ENCODE measurements at regions not wholly inside any gene's neighbourhood (a gene's known extent, or its start where the extent isn't known, plus 50 kb on each side); places are given as distances from the start of the nearest gene placed in this dataset.

DNA sequence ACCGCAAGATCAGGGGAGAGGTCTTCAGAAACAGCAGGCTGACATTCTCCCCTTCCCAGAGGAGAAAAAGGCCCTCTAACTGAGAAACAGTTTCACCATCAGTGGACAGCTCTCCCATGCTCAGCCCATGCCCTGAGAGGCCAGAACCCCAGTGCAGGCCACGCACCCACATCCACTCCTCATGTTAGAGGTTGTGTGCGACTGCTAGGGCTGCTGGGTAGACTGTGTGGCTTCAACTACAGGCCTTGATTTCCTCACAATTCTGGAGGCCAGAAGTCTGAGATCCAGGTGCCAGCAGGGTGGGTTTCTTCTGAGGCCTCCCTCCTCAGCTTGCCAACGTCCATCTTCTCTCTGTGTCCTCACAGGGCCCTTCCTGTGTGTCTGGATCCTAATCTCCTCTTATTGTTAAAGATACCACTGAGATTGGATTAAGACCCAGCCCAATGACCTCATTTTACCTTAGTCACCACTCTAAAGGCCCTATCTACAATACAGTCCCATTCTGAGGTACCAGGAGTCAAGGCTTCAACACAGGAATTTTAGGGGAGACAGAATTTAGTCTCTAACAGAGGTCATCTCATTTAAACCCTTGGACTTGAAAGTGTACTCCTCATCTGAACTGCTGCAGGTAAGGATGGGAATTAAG lies 67.7 kb upstream of the CD93 start:
- Histone ChIP-seq H3K4me1 (ENCODE audit: low read depth, poor library complexity, severe bottlenecking) (no peaks in the 10 kb centered on the region), H4K20me1 (ENCODE audit: insufficient read depth) (no peaks in the 10 kb centered on the region), H3K4me2 (no peak overlapping the region), H3K9ac (no peak overlapping the region), H3K36me3 (ENCODE audit: insufficient read depth) (no peaks in the 10 kb centered on the region), H3K27ac (no peak overlapping the region), H3K79me2 (ENCODE audit: insufficient read depth, low read depth) (no peaks in the 10 kb centered on the region), H3K27me3 (ENCODE audit: insufficient read depth, low read depth) (no peaks in the 10 kb centered on the region), H3K4me3 (IDR thresholded peaks at IDR 0.05; ENCODE audit: insufficient read depth, low read depth, low read length) (no peak overlapping the region), H2AFZ (ENCODE audit: low read depth) (no peak overlapping the region)
- TF ChIP-seq, protein P1, sequence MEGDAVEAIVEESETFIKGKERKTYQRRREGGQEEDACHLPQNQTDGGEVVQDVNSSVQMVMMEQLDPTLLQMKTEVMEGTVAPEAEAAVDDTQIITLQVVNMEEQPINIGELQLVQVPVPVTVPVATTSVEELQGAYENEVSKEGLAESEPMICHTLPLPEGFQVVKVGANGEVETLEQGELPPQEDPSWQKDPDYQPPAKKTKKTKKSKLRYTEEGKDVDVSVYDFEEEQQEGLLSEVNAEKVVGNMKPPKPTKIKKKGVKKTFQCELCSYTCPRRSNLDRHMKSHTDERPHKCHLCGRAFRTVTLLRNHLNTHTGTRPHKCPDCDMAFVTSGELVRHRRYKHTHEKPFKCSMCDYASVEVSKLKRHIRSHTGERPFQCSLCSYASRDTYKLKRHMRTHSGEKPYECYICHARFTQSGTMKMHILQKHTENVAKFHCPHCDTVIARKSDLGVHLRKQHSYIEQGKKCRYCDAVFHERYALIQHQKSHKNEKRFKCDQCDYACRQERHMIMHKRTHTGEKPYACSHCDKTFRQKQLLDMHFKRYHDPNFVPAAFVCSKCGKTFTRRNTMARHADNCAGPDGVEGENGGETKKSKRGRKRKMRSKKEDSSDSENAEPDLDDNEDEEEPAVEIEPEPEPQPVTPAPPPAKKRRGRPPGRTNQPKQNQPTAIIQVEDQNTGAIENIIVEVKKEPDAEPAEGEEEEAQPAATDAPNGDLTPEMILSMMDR (conservative IDR thresholded peaks at IDR 0.05; ENCODE audit: low read depth, low read length), result no peak

DNA sequence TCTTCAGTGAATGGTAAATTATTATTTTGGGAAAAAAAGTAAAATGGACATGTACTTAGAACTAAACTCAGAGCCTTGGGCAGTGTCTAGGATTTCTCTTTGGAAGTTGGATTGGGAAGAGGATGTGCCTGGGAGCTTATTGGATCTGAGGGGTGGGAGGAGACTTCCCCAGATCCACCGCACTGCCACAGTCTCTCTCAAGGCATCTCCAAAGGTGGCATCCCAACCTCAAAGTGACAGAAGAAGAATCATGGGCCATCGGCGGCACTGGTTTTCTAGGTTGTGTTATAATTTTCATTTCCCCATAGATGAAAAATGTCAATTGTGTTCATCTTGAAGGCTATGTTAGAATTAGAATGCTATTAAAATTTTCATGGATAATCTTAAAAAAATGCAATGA lies 66.8 kb upstream of the CD93 start:
- no peak overlapping the region for H3K9ac ChIP-seq
- H3K4me2 ChIP-seq, result no peak overlapping the region
- no peak overlapping the region for H3K4me3 ChIP-seq (IDR thresholded peaks at IDR 0.05; ENCODE audit: insufficient read depth, low read depth, low read length)
- H3K36me3 ChIP-seq (ENCODE audit: insufficient read depth), result no peaks in the 10 kb centered on the region
- no peaks in the 10 kb centered on the region for H4K20me1 ChIP-seq (ENCODE audit: insufficient read depth)
- no peak overlapping the region for H2AFZ ChIP-seq (ENCODE audit: low read depth)
- TF ChIP-seq, protein P1 (conservative IDR thresholded peaks at IDR 0.05; ENCODE audit: low read depth, low read length), result no peak
- no peaks in the 10 kb centered on the region for H3K27me3 ChIP-seq (ENCODE audit: insufficient read depth, low read depth)
- H3K27ac ChIP-seq, result no peak overlapping the region
- H3K4me1 ChIP-seq (ENCODE audit: low read depth, poor library complexity, severe bottlenecking), result no peaks in the 10 kb centered on the region
- no peaks in the 10 kb centered on the region for H3K79me2 ChIP-seq (ENCODE audit: insufficient read depth, low read depth)

DNA sequence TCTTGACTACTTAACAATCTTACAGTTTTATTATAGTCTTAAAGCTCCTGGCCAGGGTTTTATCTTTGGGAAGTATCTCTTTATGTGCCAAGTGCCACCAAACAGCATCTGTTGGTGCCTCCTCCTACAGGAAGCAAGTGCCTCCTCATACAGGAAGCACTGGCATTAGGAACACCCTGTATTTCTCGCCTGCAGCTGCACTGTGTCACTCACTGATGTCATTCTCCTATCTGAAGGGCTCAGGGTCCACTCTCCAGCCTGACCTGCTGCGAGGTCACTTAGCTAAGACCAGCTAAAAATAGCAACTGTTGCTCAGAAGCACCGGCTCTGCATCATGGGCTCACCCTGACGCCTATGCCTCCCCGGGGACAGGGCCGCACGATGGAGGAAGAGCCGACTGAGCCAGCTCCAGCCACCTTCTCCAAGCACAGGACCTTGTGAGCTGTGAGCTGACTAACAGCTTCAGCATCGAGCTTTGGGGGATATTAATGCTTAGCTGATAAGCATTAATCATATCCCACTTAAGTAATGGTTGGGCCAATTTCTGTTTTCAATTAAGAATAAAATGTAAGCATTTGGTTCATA lies 66.3 kb upstream of the CD93 start:
- no peaks in the 10 kb centered on the region for H3K36me3 ChIP-seq (ENCODE audit: insufficient read depth)
- no peaks in the 10 kb centered on the region for H4K20me1 ChIP-seq (ENCODE audit: insufficient read depth)
- no peak overlapping the region for H3K4me2 ChIP-seq
- TF ChIP-seq, protein P1 (conservative IDR thresholded peaks at IDR 0.05; ENCODE audit: low read depth, low read length), result no peak
- no peak overlapping the region for H2AFZ ChIP-seq (ENCODE audit: low read depth)
- no peak overlapping the region for H3K9ac ChIP-seq
- H3K79me2 ChIP-seq (ENCODE audit: insufficient read depth, low read depth), result no peaks in the 10 kb centered on the region
- H3K4me3 ChIP-seq (IDR thresholded peaks at IDR 0.05; ENCODE audit: insufficient read depth, low read depth, low read length), result no peak overlapping the region
- H3K4me1 ChIP-seq (ENCODE audit: low read depth, poor library complexity, severe bottlenecking), result no peaks in the 10 kb centered on the region
- H3K27me3 ChIP-seq (ENCODE audit: insufficient read depth, low read depth), result no peaks in the 10 kb centered on the region
- no peak overlapping the region for H3K27ac ChIP-seq

DNA sequence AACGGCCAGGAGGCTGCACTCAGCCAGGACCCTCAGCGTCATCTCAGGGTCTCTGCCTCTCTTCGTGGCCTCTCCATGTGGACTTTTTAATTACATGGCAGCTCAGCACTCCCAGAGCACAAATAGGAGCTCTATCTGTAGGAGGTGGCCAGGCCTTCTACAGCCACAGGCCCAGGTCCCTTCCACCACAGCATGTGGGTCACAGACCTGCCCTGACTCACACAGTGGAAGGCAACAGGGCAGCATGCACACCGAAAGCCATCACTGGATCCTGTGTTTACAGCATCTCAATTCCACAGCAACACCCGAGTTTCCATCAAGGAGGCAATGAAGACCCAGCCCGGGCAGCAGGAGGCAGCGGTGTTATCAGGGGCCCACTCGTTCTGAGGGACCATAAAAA lies 65.8 kb upstream of the CD93 start:
- TF ChIP-seq, protein P1 (conservative IDR thresholded peaks at IDR 0.05; ENCODE audit: low read depth, low read length), result no peak
- H3K4me3 ChIP-seq (IDR thresholded peaks at IDR 0.05; ENCODE audit: insufficient read depth, low read depth, low read length), result no peak overlapping the region
- no peaks in the 10 kb centered on the region for H3K27me3 ChIP-seq (ENCODE audit: insufficient read depth, low read depth)
- H2AFZ ChIP-seq (ENCODE audit: low read depth), result no peak overlapping the region
- H3K79me2 ChIP-seq (ENCODE audit: insufficient read depth, low read depth), result no peaks in the 10 kb centered on the region
- H3K36me3 ChIP-seq (ENCODE audit: insufficient read depth), result no peaks in the 10 kb centered on the region
- H3K9ac ChIP-seq, result no peak overlapping the region
- no peak overlapping the region for H3K27ac ChIP-seq
- H4K20me1 ChIP-seq (ENCODE audit: insufficient read depth), result no peaks in the 10 kb centered on the region
- no peak overlapping the region for H3K4me2 ChIP-seq
- no peaks in the 10 kb centered on the region for H3K4me1 ChIP-seq (ENCODE audit: low read depth, poor library complexity, severe bottlenecking)

Data from KMS-11 (cell line).